Astrocyte (in vitro differentiated cells and primary cell): ENCODE measurements at regions not wholly inside any gene's neighbourhood (a gene's known extent, or its start where the extent isn't known, plus 50 kb on each side); places are given as distances from the start of the nearest gene placed in this dataset.

Experiments used
- CTCF ChIP-seq: IDR thresholded peaks from 2 replicates; pipeline ENCODE4 v1.5.1; 2011; ENCODE audit warnings: low read depth, mild to moderate bottlenecking, inconsistent platforms, low read length, moderate library complexity; ENCODE audit not compliant: insufficient read depth
- EZH2 ChIP-seq: IDR thresholded peaks from 2 replicates; pipeline ENCODE4 v1.6.1; 2012; ENCODE audit warnings: mild to moderate bottlenecking, low read length, inconsistent platforms; ENCODE audit not compliant: insufficient read depth

GRCh38 chr2:39999864-40000263, 220.8 kb upstream of the THUMPD2 start:
- TF ChIP-seq CTCF (no peak), EZH2 (no peak)
